ENCODE measurements at regions not wholly inside any gene's neighbourhood (a gene's known extent, or its start where the extent isn't known, plus 50 kb on each side); places are given as distances from the start of the nearest gene placed in this dataset.
A peak's percentile ranks its signal among the peaks of the same experiment; 100 is the strongest.

DNA sequence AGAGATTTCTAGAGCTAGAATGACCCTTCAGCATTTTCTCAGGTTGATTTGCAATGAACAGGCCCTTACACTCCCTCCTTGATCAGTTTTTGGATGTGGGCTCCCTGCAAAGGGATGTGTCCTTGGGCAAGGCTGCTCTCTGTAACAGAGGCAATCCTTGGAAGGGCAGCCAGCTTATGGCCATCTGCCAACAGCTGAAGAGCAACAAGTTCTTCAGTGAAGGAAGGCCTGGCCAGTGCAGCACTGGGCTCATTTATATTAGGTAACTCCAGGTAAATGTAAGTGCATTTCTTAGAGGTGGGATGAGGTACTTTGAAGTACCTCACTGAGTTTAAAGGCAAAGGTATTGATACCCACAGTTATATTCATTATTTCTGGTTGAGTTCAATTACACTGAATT lies 114.3 kb upstream of the KCNJ16 start:
- TF ChIP-seq, protein P1, sequence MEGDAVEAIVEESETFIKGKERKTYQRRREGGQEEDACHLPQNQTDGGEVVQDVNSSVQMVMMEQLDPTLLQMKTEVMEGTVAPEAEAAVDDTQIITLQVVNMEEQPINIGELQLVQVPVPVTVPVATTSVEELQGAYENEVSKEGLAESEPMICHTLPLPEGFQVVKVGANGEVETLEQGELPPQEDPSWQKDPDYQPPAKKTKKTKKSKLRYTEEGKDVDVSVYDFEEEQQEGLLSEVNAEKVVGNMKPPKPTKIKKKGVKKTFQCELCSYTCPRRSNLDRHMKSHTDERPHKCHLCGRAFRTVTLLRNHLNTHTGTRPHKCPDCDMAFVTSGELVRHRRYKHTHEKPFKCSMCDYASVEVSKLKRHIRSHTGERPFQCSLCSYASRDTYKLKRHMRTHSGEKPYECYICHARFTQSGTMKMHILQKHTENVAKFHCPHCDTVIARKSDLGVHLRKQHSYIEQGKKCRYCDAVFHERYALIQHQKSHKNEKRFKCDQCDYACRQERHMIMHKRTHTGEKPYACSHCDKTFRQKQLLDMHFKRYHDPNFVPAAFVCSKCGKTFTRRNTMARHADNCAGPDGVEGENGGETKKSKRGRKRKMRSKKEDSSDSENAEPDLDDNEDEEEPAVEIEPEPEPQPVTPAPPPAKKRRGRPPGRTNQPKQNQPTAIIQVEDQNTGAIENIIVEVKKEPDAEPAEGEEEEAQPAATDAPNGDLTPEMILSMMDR (IDR thresholded peaks at IDR 0.05; ENCODE audit: low read depth, low read length, missing control alignments), result no peak
- no peak for DNase-seq (ENCODE audit: extremely low read depth, low read depth)

DNA sequence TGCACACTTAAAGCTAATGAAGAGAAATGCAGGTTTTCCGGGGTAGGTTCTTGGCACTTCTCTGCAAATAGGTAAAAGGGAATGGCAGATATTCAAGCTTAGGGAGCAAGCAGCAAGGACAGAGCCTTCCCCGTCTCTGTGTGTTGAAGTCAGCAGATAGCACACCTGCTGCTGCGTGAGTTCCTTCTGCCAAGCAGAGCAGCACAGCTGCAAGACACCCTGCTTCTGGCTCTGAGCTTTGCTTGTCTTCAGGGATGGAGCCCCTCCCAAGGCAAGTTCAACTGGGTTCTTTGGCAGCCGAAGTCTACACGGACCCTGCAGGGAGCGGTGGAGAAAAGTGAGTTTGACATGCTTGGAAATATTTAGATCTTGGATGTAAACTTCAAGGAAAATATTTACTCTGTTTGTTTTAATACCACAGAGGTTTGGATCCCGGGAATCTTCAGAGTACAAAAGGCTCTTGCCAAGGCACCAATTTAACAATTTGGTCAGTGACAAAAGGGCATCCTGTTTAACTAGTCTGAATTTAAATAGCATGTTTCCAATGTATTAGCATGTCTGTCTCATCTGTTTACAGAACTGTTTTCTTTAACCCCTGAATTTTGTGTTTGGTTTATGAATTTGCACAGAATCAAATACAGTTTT lies 113.4 kb upstream of the KCNJ16 start:
- no peak overlapping the region for H3K4me3 ChIP-seq (replicated peaks; ENCODE audit: low read depth, low read length)
- DNase-seq (ENCODE audit: extremely low read depth, low read depth), result no peak
- TF ChIP-seq, protein P1 (IDR thresholded peaks at IDR 0.05; ENCODE audit: low read depth, low read length, missing control alignments), result no peak

More for the DNA sequence above, 114.3 kb upstream of the KCNJ16 start:
- no peak overlapping the region for H3K4me3 ChIP-seq (replicated peaks; ENCODE audit: low read depth, low read length)

DNA sequence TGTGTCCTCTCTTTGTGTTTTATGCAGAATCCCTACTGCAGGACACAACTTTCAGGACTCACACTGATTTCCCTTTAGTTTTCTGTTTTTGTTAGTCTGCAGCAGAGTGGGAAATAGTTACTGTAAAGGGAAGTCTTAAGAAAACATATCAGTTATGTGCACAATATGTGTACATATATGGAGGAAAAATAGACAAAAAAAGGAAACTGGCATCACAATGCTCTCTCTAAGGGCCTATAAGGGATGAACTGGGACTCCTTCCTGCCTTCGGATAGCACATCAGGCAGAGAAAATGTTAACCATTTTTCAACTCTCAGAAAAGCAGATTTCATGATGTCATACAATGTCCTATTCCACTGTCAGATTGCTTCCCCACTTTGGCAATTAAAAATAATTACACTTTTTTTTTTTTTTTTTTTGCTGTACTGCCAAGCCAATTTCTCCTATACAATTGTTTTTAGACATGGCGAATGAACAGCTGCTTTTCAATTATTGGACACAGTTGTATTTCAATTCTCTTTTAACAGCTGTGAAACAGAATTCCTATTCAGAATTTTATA lies 112.5 kb upstream of the KCNJ16 start:
- TF ChIP-seq, protein P1 (IDR thresholded peaks at IDR 0.05; ENCODE audit: low read depth, low read length, missing control alignments), result no peak
- no peak overlapping the region for H3K4me3 ChIP-seq (replicated peaks; ENCODE audit: low read depth, low read length)
- no peak for DNase-seq (ENCODE audit: extremely low read depth, low read depth)

DNA sequence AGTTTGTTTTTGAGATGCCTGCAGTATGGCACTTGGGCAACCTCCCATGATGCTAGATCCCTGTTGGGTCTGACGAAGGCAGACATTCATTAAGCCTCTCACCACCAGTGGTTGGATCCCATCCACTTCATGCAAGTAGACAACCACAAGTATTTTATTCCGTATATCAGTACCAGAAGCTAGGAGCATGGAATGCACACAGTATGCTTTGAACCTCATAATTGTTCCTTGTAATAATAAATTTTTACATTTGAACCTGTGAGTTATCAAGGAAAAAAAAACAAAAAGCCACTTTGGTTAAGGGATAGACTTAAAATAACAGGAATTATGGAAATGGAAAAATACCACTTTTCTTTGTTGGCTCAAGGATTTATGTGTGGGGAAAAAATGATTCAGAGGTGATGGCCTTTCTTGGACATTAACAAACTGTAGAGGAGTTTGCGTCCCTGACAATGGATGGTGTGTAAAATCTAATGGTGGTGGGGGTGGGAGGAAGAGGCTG lies 107.1 kb upstream of the KCNJ16 start:
- DNase-seq (ENCODE audit: extremely low read depth, low read depth), result peak; percentile 46
- TF ChIP-seq, protein P1 (IDR thresholded peaks at IDR 0.05; ENCODE audit: low read depth, low read length, missing control alignments), result no peak
- no peak overlapping the region for H3K4me3 ChIP-seq (replicated peaks; ENCODE audit: low read depth, low read length)

DNA sequence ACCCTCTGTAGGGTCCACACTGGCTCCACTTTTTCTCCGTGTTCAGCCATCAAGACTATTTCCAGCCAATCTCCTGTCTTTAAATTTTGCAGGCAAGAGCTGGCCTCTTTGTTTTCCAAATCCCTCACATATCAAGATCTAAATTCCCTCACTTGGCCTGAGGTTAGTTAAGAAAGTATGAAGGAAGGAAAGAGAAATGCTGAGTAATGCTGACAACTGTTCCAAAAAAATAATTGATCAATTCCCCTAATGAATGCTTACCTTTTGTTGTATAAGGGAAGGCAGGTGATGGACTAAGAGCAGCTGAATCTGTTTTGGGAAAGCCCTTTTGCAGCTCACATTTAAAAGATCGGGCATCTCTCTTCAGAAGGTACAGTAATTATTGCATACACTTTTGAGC lies 105.1 kb upstream of the KCNJ16 start:
- H3K4me3 ChIP-seq (replicated peaks; ENCODE audit: low read depth, low read length), result no peak overlapping the region
- TF ChIP-seq, protein P1 (IDR thresholded peaks at IDR 0.05; ENCODE audit: low read depth, low read length, missing control alignments), result no peak
- no peak for DNase-seq (ENCODE audit: extremely low read depth, low read depth)

DNA sequence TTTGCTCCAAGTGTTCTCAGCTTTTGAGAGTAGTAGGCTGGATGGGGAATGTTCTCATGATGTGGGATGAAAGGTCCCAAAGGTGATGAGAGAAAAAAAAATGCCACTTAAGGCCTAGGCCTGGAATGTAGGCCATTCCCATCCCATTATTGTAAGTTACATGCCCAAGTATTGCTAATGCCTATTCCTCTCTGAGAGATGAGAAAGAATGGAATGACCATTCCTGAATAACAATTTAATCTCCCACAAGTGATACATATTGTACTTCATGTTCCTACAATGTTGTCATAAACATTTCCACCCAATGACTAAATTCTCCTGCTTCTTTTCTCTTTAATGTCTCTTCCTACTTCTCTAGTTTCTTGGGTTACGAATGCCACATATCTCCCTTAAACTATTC lies 102.8 kb upstream of the KCNJ16 start:
- H3K4me3 ChIP-seq (replicated peaks; ENCODE audit: low read depth, low read length), result no peak overlapping the region
- TF ChIP-seq, protein P1 (IDR thresholded peaks at IDR 0.05; ENCODE audit: low read depth, low read length, missing control alignments), result no peak
- DNase-seq (ENCODE audit: extremely low read depth, low read depth), result no peak

All from HFF-Myc (cell line).